ENCODE measurements at regions not wholly inside any gene's neighbourhood (a gene's known extent, or its start where the extent isn't known, plus 50 kb on each side); places are given as distances from the start of the nearest gene placed in this dataset.

- Mint-ChIP-seq H3K27ac (no peak overlapping the region), H3K4me3 (no peak overlapping the region), H3K9me3 (no peaks in the 10 kb centered on the region), H3K4me1 (ENCODE audit: low read depth) (no peaks in the 10 kb centered on the region), H3K36me3 (ENCODE audit: low read depth) (no peaks in the 10 kb centered on the region), H3K27me3 (no peaks in the 10 kb centered on the region)
Measured at GRCh38 chr4:119765469-119765868, 136.9 kb upstream of the PDE5A start.

- Mint-ChIP-seq H3K27me3 (no peaks in the 10 kb centered on the region), H3K4me3 (no peak overlapping the region), H3K36me3 (ENCODE audit: low read depth) (no peaks in the 10 kb centered on the region), H3K27ac (no peak overlapping the region), H3K4me1 (ENCODE audit: low read depth) (no peaks in the 10 kb centered on the region), H3K9me3 (no peaks in the 10 kb centered on the region)
Measured at GRCh38 chr4:119763386-119763785, 134.8 kb upstream of the PDE5A start.

- H3K9me3 Mint-ChIP-seq: no peaks in the 10 kb centered on the region
- no peaks in the 10 kb centered on the region for H3K27me3 Mint-ChIP-seq
- H3K4me1 Mint-ChIP-seq (ENCODE audit: low read depth): no peaks in the 10 kb centered on the region
- no peak overlapping the region for H3K27ac Mint-ChIP-seq
- no peak overlapping the region for H3K4me3 Mint-ChIP-seq
- H3K36me3 Mint-ChIP-seq (ENCODE audit: low read depth): no peaks in the 10 kb centered on the region
Measured at GRCh38 chr4:119755599-119755998, 127.0 kb upstream of the PDE5A start.

- no peaks in the 10 kb centered on the region for H3K36me3 Mint-ChIP-seq (ENCODE audit: low read depth)
- H3K27ac Mint-ChIP-seq: no peak overlapping the region
- no peaks in the 10 kb centered on the region for H3K4me1 Mint-ChIP-seq (ENCODE audit: low read depth)
- H3K4me3 Mint-ChIP-seq: no peak overlapping the region
- no peaks in the 10 kb centered on the region for H3K27me3 Mint-ChIP-seq
- H3K9me3 Mint-ChIP-seq: no peaks in the 10 kb centered on the region
Measured at GRCh38 chr4:119752936-119753335, 124.3 kb upstream of the PDE5A start.

- Mint-ChIP-seq H3K27ac (no peak overlapping the region), H3K4me1 (ENCODE audit: low read depth) (no peaks in the 10 kb centered on the region), H3K27me3 (no peaks in the 10 kb centered on the region), H3K9me3 (no peaks in the 10 kb centered on the region), H3K36me3 (ENCODE audit: low read depth) (no peaks in the 10 kb centered on the region), H3K4me3 (no peak overlapping the region)
Measured at GRCh38 chr4:119750771-119751170, 122.2 kb upstream of the PDE5A start.

GRCh38 chr4:119750048-119750447, 121.4 kb upstream of the PDE5A start:
- H3K4me3 Mint-ChIP-seq: no peak overlapping the region
- H3K9me3 Mint-ChIP-seq: no peaks in the 10 kb centered on the region
- H3K4me1 Mint-ChIP-seq (ENCODE audit: low read depth): no peaks in the 10 kb centered on the region
- no peaks in the 10 kb centered on the region for H3K36me3 Mint-ChIP-seq (ENCODE audit: low read depth)
- H3K27ac Mint-ChIP-seq: no peak overlapping the region
- no peaks in the 10 kb centered on the region for H3K27me3 Mint-ChIP-seq

GRCh38 chr4:119748853-119749252, 120.2 kb upstream of the PDE5A start:
- Mint-ChIP-seq H3K4me1 (ENCODE audit: low read depth) (no peaks in the 10 kb centered on the region), H3K27me3 (peaks cover 3% of the 10 kb centered on the region), H3K4me3 (no peak overlapping the region), H3K36me3 (ENCODE audit: low read depth) (no peaks in the 10 kb centered on the region), H3K27ac (no peak overlapping the region), H3K9me3 (no peaks in the 10 kb centered on the region)

- Mint-ChIP-seq H3K4me1 (ENCODE audit: low read depth) (no peaks in the 10 kb centered on the region), H3K27me3 (peaks cover 4% of the 10 kb centered on the region), H3K36me3 (ENCODE audit: low read depth) (no peaks in the 10 kb centered on the region), H3K9me3 (no peaks in the 10 kb centered on the region), H3K4me3 (no peak overlapping the region), H3K27ac (no peak overlapping the region)
Measured at GRCh38 chr4:119746951-119747350, 118.3 kb upstream of the PDE5A start.

GRCh38 chr4:119745351-119745750, 116.7 kb upstream of the PDE5A start:
- no peak overlapping the region for H3K4me3 Mint-ChIP-seq
- no peaks in the 10 kb centered on the region for H3K36me3 Mint-ChIP-seq (ENCODE audit: low read depth)
- H3K27ac Mint-ChIP-seq: no peak overlapping the region
- H3K9me3 Mint-ChIP-seq: no peaks in the 10 kb centered on the region
- no peaks in the 10 kb centered on the region for H3K4me1 Mint-ChIP-seq (ENCODE audit: low read depth)
- H3K27me3 Mint-ChIP-seq: peaks cover 4% of the 10 kb centered on the region

GRCh38 chr4:119744580-119744979, 116.0 kb upstream of the PDE5A start:
- H3K4me3 Mint-ChIP-seq: no peak overlapping the region
- H3K9me3 Mint-ChIP-seq: no peaks in the 10 kb centered on the region
- peaks cover 4% of the 10 kb centered on the region for H3K27me3 Mint-ChIP-seq
- no peaks in the 10 kb centered on the region for H3K4me1 Mint-ChIP-seq (ENCODE audit: low read depth)
- no peak overlapping the region for H3K27ac Mint-ChIP-seq
- no peaks in the 10 kb centered on the region for H3K36me3 Mint-ChIP-seq (ENCODE audit: low read depth)

- no peaks in the 10 kb centered on the region for H3K4me1 Mint-ChIP-seq (ENCODE audit: low read depth)
- peaks cover 4% of the 10 kb centered on the region for H3K27me3 Mint-ChIP-seq
- H3K36me3 Mint-ChIP-seq (ENCODE audit: low read depth): no peaks in the 10 kb centered on the region
- no peaks in the 10 kb centered on the region for H3K9me3 Mint-ChIP-seq
- no peak overlapping the region for H3K4me3 Mint-ChIP-seq
- H3K27ac Mint-ChIP-seq: no peak overlapping the region
Measured at GRCh38 chr4:119743644-119744043, 115.0 kb upstream of the PDE5A start.

- no peaks in the 10 kb centered on the region for H3K9me3 Mint-ChIP-seq
- H3K36me3 Mint-ChIP-seq (ENCODE audit: low read depth): no peaks in the 10 kb centered on the region
- H3K27ac Mint-ChIP-seq: no peak overlapping the region
- H3K27me3 Mint-ChIP-seq: peaks cover 4% of the 10 kb centered on the region
- H3K4me1 Mint-ChIP-seq (ENCODE audit: low read depth): no peaks in the 10 kb centered on the region
- no peak overlapping the region for H3K4me3 Mint-ChIP-seq
Measured at GRCh38 chr4:119739796-119740195, 111.2 kb upstream of the PDE5A start.

GRCh38 chr4:119738901-119739300, 110.3 kb upstream of the PDE5A start:
- Mint-ChIP-seq H3K4me3 (no peak overlapping the region), H3K27ac (no peak overlapping the region)

GRCh38 chr4:119736559-119736958, 108.0 kb upstream of the PDE5A start:
- Mint-ChIP-seq H3K27ac (no peak overlapping the region), H3K4me3 (no peak overlapping the region), H3K36me3 (ENCODE audit: low read depth) (no peaks in the 10 kb centered on the region), H3K9me3 (no peaks in the 10 kb centered on the region), H3K4me1 (ENCODE audit: low read depth) (no peaks in the 10 kb centered on the region), H3K27me3 (no peaks in the 10 kb centered on the region)

More at GRCh38 chr4:119738901-119739300, 110.3 kb upstream of the PDE5A start:
- Mint-ChIP-seq H3K27me3 (peaks cover 2% of the 10 kb centered on the region), H3K4me1 (ENCODE audit: low read depth) (no peaks in the 10 kb centered on the region), H3K36me3 (ENCODE audit: low read depth) (no peaks in the 10 kb centered on the region), H3K9me3 (no peaks in the 10 kb centered on the region)

GRCh38 chr4:119735165-119735651, 106.6 kb upstream of the PDE5A start:
- Mint-ChIP-seq H3K4me1 (ENCODE audit: low read depth) (no peaks in the 10 kb centered on the region), H3K27me3 (no peaks in the 10 kb centered on the region), H3K9me3 (no peaks in the 10 kb centered on the region), H3K4me3 (no peak overlapping the region), H3K27ac (no peak overlapping the region), H3K36me3 (ENCODE audit: low read depth) (no peaks in the 10 kb centered on the region)

- Mint-ChIP-seq H3K4me1 (ENCODE audit: low read depth) (no peaks in the 10 kb centered on the region), H3K9me3 (peaks cover 6% of the 10 kb centered on the region), H3K4me3 (no peak overlapping the region)
Measured at GRCh38 chr4:119733431-119733830, 104.8 kb upstream of the PDE5A start.

More at GRCh38 chr4:119733431-119733830, 104.8 kb upstream of the PDE5A start:
- Mint-ChIP-seq H3K27ac (no peak overlapping the region), H3K36me3 (ENCODE audit: low read depth) (no peaks in the 10 kb centered on the region), H3K27me3 (no peaks in the 10 kb centered on the region)

Measured in stimulated activated naive CD8-positive, alpha-beta T cell treated with anti-CD3 and anti-CD28 coated beads, Interleukin-15, Interleukin-2, amounts not matched to agents 100 ng/mL and 50 ng/mL, for 24 hours (primary cell).